H1 (cell line): ENCODE measurements at regions not wholly inside any gene's neighbourhood (a gene's known extent, or its start where the extent isn't known, plus 50 kb on each side); places are given as distances from the start of the nearest gene placed in this dataset.

Source experiments
- CTCF ChIA-PET: fragments of 300-600 bp; sonication (Branson Sonifier 250); formaldehyde crosslinking; loops from one replicate; lab custom pipeline; 2021; ENCODE audit not compliant: partially characterized antibody; lab: Charles Lee
- POLR2A ChIA-PET: fragments of 300-600 bp; sonication (Branson Sonifier 250); formaldehyde crosslinking; loops from one replicate; lab custom pipeline; 2021; ENCODE audit warnings: inconsistent platforms; ENCODE audit not compliant: partially characterized antibody; lab: Charles Lee
- DNase-seq, 2 experiments: peaks; one replicate each; pipeline versions ENCODE4 v3.0.0 to v3.0.0-alpha.2; 2010 to 2022; ENCODE audit warnings: low spot score in 2 of 2, low read depth in 1 of 2, mixed read lengths in 1 of 2
- FAIRE-seq: peaks from 2 replicates; lab custom pipeline; 2011; peaks lifted over from hg19 to GRCh38; lab: Jason Lieb, UNC
- H2AFZ ChIP-seq: 2 replicates; pipeline ENCODE4 v1.8.1; 2012; ENCODE audit warnings: low read length, inconsistent platforms
- H2AK5ac ChIP-seq: 2 replicates; pipeline ENCODE4 v1.6.1; 2013; ENCODE audit warnings: low read depth, low read length
- H2BK120ac ChIP-seq: replicated peaks from 2 replicates; pipeline ENCODE3; 2013; ENCODE audit warnings: low read depth, low read length, inconsistent platforms
- H2BK12ac ChIP-seq: 2 replicates; pipeline ENCODE4 v1.6.1; 2013; ENCODE audit warnings: low read depth, low read length
- H2BK15ac ChIP-seq: 2 replicates; pipeline ENCODE4 v1.6.1; 2013; ENCODE audit warnings: low read length
- H2BK20ac ChIP-seq: 2 replicates; pipeline ENCODE4 v1.6.1; 2013; ENCODE audit warnings: low read length
- H2BK5ac ChIP-seq: 2 replicates; pipeline ENCODE4 v1.6.1; 2013; ENCODE audit warnings: low read depth, low read length
- H3K14ac ChIP-seq: 2 replicates; pipeline ENCODE4 v1.6.1; 2013; ENCODE audit warnings: inconsistent platforms; ENCODE audit not compliant: insufficient read length
- H3K18ac ChIP-seq: 2 replicates; pipeline ENCODE4 v1.6.1; 2013; ENCODE audit warnings: low read length; ENCODE audit errors: extremely low read depth
- H3K23ac ChIP-seq: 2 replicates; pipeline ENCODE4 v1.6.1; 2013; ENCODE audit warnings: inconsistent platforms; ENCODE audit not compliant: insufficient read length
- H3K23me2 ChIP-seq: 2 replicates; pipeline ENCODE4 v1.6.1; 2013; ENCODE audit warnings: low read depth, low read length
- H3K27ac ChIP-seq: 2 replicates; pipeline ENCODE4 v1.6.1; 2011; ENCODE audit warnings: low read depth, low read length, inconsistent platforms
- H3K27me3 ChIP-seq, 4 experiments: replicated peaks in 1 of 4; 1 replicate in 1 of 4; 2 replicates in 3 of 4; pipeline versions ENCODE4 v1.6.1 to v1.8.1; 2011 to 2013; ENCODE audit warnings: low read length in 3 of 4, mild to moderate bottlenecking in 3 of 4, inconsistent platforms in 2 of 4, mixed read lengths in 2 of 4, moderate library complexity in 1 of 4; ENCODE audit not compliant: control insufficient read depth in 3 of 4, insufficient read depth in 3 of 4; ENCODE audit errors: extremely low read depth in 1 of 4
- H3K36me3 ChIP-seq, 4 experiments: 2 replicates each; pipeline versions ENCODE4 v1.6.1 to v1.8.1; 2011 to 2013; ENCODE audit warnings: mild to moderate bottlenecking in 4 of 4, low read length in 3 of 4, moderate library complexity in 2 of 4, control low read depth in 1 of 4, inconsistent platforms in 1 of 4; ENCODE audit not compliant: insufficient read depth in 4 of 4, control insufficient read depth in 2 of 4
- H3K4ac ChIP-seq: replicated peaks from 2 replicates; pipeline ENCODE3; 2013; ENCODE audit warnings: low read length, low read depth, mixed read lengths, inconsistent platforms; ENCODE audit not compliant: insufficient read length
- H3K4me1 ChIP-seq, 4 experiments: replicated peaks in 1 of 4; 1 replicate in 1 of 4; 2 replicates in 3 of 4; pipeline versions ENCODE4 v1.6.1 to v1.8.1; 2011 to 2013; ENCODE audit warnings: low read length in 3 of 4, inconsistent platforms in 2 of 4, mixed read lengths in 1 of 4; ENCODE audit not compliant: insufficient read depth in 4 of 4, control insufficient read depth in 3 of 4
- H3K4me2 ChIP-seq, 2 experiments: 2 replicates each; pipeline versions ENCODE4 v1.6.1 to v1.8.1; 2011 to 2013; ENCODE audit warnings: low read depth in 2 of 2, low read length in 2 of 2, control low read depth in 1 of 2, inconsistent platforms in 1 of 2, mild to moderate bottlenecking in 1 of 2; ENCODE audit not compliant: insufficient read depth in 1 of 2
- H3K4me3 ChIP-seq, 4 experiments: fragments of 200-600, 300-600 bp in 1 of 4; sonication (generic), shearing (Covaris generic), sonication (Bioruptor Twin) in 1 of 4; 2 replicates each; pipeline versions ENCODE4 v1.5.1 to v1.8.1; 2011 to 2016; ENCODE audit warnings: low read length in 4 of 4, low read depth in 3 of 4, control low read depth in 2 of 4, inconsistent platforms in 2 of 4, mild to moderate bottlenecking in 2 of 4, mixed read lengths in 1 of 4, moderate library complexity in 1 of 4; ENCODE audit not compliant: insufficient read depth in 2 of 4; ENCODE audit errors: extremely low read depth in 1 of 4
- H3K56ac ChIP-seq: replicated peaks from 2 replicates; pipeline ENCODE3; 2013; ENCODE audit warnings: low read depth, mild to moderate bottlenecking, mixed read lengths, low read length, inconsistent platforms; ENCODE audit not compliant: insufficient read length
- H3K79me1 ChIP-seq: 2 replicates; pipeline ENCODE4 v1.6.1; 2013; ENCODE audit warnings: low read depth, low read length, control low read depth
- H3K79me2 ChIP-seq, 2 experiments: 2 replicates each; pipeline versions ENCODE4 v1.6.1 to v1.8.1; 2012 to 2013; ENCODE audit warnings: low read length in 2 of 2, mild to moderate bottlenecking in 2 of 2, inconsistent platforms in 1 of 2; ENCODE audit not compliant: insufficient read depth in 2 of 2, control insufficient read depth in 1 of 2
- H3K9ac ChIP-seq, 4 experiments: replicated peaks in 1 of 4; 1 replicate in 1 of 4; 2 replicates in 3 of 4; pipeline versions ENCODE4 v1.6.1 to v1.8.1; 2011 to 2013; ENCODE audit warnings: low read depth in 3 of 4, low read length in 3 of 4, control low read depth in 2 of 4, mild to moderate bottlenecking in 2 of 4, moderate library complexity in 2 of 4, inconsistent platforms in 1 of 4; ENCODE audit errors: extremely low read depth in 1 of 4
- H3K9me3 ChIP-seq, 2 experiments: 2 replicates each; pipeline versions ENCODE4 v1.6.1 to v1.8.1; 2012 to 2013; ENCODE audit warnings: mild to moderate bottlenecking in 2 of 2, moderate library complexity in 2 of 2, control low read depth in 1 of 2, inconsistent platforms in 1 of 2, low read depth in 1 of 2, low read length in 1 of 2, mixed read lengths in 1 of 2; ENCODE audit not compliant: insufficient read depth in 2 of 2
- H4K20me1 ChIP-seq, 2 experiments: replicated peaks in 1 of 2; 2 replicates each; pipeline versions ENCODE3 to v1.8.1; 2011 to 2013; ENCODE audit warnings: inconsistent platforms in 2 of 2, low read length in 2 of 2, mild to moderate bottlenecking in 1 of 2; ENCODE audit not compliant: insufficient read depth in 2 of 2, control insufficient read depth in 1 of 2
- H4K5ac ChIP-seq: 2 replicates; pipeline ENCODE4 v1.6.1; 2013; ENCODE audit warnings: low read length, low read depth, mixed read lengths, inconsistent platforms; ENCODE audit not compliant: insufficient read length
- H4K8ac ChIP-seq: 2 replicates; pipeline ENCODE4 v1.8.0; 2013; ENCODE audit warnings: mild to moderate bottlenecking, moderate library complexity, low read length, inconsistent platforms; ENCODE audit not compliant: insufficient read depth; ENCODE audit errors: extremely low read depth
- H4K91ac ChIP-seq: replicated peaks from 2 replicates; pipeline ENCODE3; 2013; ENCODE audit warnings: low read length, mixed read lengths, inconsistent platforms; ENCODE audit not compliant: insufficient read length
- BACH1 ChIP-seq: IDR thresholded peaks from 2 replicates; pipeline ENCODE4 v1.6.1; 2012; ENCODE audit warnings: low read length, improper control_type of control experiment
- EP300 ChIP-seq, 2 experiments: IDR thresholded peaks; 1 replicate in 1 of 2; 2 replicates in 1 of 2; pipeline ENCODE4 v1.6.1; 2011 to 2012; ENCODE audit warnings: low read depth in 2 of 2, low read length in 2 of 2, mild to moderate bottlenecking in 2 of 2, borderline replicate concordance in 1 of 2, inconsistent platforms in 1 of 2, moderate library complexity in 1 of 2
- HDAC2 ChIP-seq, 2 experiments: fragments of 300-600 bp in 1 of 2; sonication (generic) in 1 of 2; IDR thresholded peaks; 2 replicates each; pipeline ENCODE4 v1.6.1; 2011 to 2012; ENCODE audit warnings: low read depth in 2 of 2, low read length in 2 of 2, mild to moderate bottlenecking in 2 of 2, moderate library complexity in 2 of 2, borderline replicate concordance in 1 of 2, inconsistent platforms in 1 of 2
- JUN ChIP-seq: IDR thresholded peaks from 2 replicates; pipeline ENCODE4 v1.6.1; 2011; ENCODE audit warnings: low read depth, mild to moderate bottlenecking, improper control_type of control experiment, low read length
- JUND ChIP-seq: IDR thresholded peaks from 2 replicates; pipeline ENCODE4 v1.6.1; 2011; ENCODE audit warnings: mild to moderate bottlenecking, improper control_type of control experiment, low read length
- POLR2AphosphoS5 ChIP-seq: IDR thresholded peaks from 2 replicates; pipeline ENCODE4 v1.6.1; 2011; ENCODE audit warnings: low read depth, low read length
- RFX5 ChIP-seq: IDR thresholded peaks from 2 replicates; pipeline ENCODE4 v1.6.1; 2011; ENCODE audit warnings: low read depth, low read length, improper control_type of control experiment, borderline replicate concordance
- SIX5 ChIP-seq: IDR thresholded peaks from 2 replicates; pipeline ENCODE4 v1.6.1; 2011; ENCODE audit warnings: mild to moderate bottlenecking, low read depth, low read length
- SP2 ChIP-seq: IDR thresholded peaks from 2 replicates; pipeline ENCODE4 v1.6.1; 2012; ENCODE audit warnings: mild to moderate bottlenecking, low read length, inconsistent platforms
- SRF ChIP-seq: IDR thresholded peaks from 2 replicates; pipeline ENCODE4 v1.6.1; 2011; ENCODE audit warnings: mild to moderate bottlenecking, low read depth, low read length, moderate library complexity
- TCF12 ChIP-seq: IDR thresholded peaks from 2 replicates; pipeline ENCODE4 v1.6.1; 2011; ENCODE audit warnings: low read depth, mild to moderate bottlenecking, low read length
- TEAD4 ChIP-seq: IDR thresholded peaks from 2 replicates; pipeline ENCODE4 v1.6.1; 2012; ENCODE audit warnings: low read depth, low read length, inconsistent platforms, mixed read lengths
- WGBS, 2 experiments: shearing (Covaris generic) in 1 of 2; methylation state at CpG; one replicate each; pipeline versions ENCODE4 v1.1.6 to v1.1.7; 2013 to 2015; ENCODE audit warnings: low lambda C conversion rate in 2 of 2, mixed read lengths in 2 of 2, inconsistent platforms in 1 of 2, low coverage in 1 of 2, missing lambda C conversion rate in 1 of 2; ENCODE audit not compliant: insufficient replicate concordance in 2 of 2, insufficient coverage in 1 of 2, insufficient read length in 1 of 2; ENCODE audit errors: extremely low coverage in 1 of 2, missing lambda C conversion rate in 1 of 2; 5-methylcytosine and 5-hydroxymethylcytosine counted together
- TF ChIP-seq, protein P1 (sequence below): IDR thresholded peaks from 2 replicates; pipeline ENCODE4 v1.6.1; 2012; ENCODE audit warnings: inconsistent platforms

DNA sequence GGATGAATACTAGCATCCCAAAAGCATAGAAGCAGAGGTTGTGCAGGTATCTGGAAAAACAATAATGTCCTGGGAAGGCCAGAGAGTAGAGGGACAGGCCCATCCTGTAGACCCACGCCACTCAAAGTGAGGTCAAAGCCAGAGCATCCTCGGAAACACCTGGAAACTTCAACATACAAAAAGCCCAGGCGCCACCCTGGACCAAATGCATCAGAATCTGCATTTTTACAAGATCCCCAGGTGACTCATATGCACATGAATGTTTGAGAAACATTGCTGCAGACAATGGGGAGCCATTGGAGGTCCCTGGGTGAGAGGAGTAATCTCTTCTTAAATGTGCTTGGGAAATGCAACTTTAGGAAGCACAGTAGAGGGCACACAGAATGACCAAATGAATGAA is 684.1 kb downstream of the DIAPH3 start:
- Histone ChIP-seq H2BK15ac (no peak overlapping the region), H4K91ac (peak overlapping the region; percentile 95), H3K18ac (peak overlapping the region; percentile 34; the same call in 1 of the 2 replicates), H2BK5ac (peak overlapping the region; percentile 92; the same call in 1 of the 2 replicates), H2BK12ac (peak overlapping the region; percentile 68; the same call in 1 of the 2 replicates), H3K4me1 (peaks cover 0 to 21% (median 17%) of the 10 kb centered on the region in 4 experiments; a peak in 5 of 7 replicates), H4K5ac (peak overlapping the region; percentile 1), H2AK5ac (no peak overlapping the region; the same call in 1 of the 2 replicates), H3K79me1 (no peaks in the 10 kb centered on the region), H3K27me3 (no peaks in the 10 kb centered on the region), H3K14ac (no peak overlapping the region), H3K9me3 (no peaks in the 10 kb centered on the region), H3K23ac (no peak overlapping the region), H4K8ac (no peak overlapping the region), H3K4me2 (peak overlapping the region; percentile 18 to 33; a peak in 3 of 4 replicates), H3K4ac (peak overlapping the region; percentile 30), H4K20me1 (no peaks in the 10 kb centered on the region), H2AFZ (no peak overlapping the region), H3K27ac (no peak overlapping the region; the same call in 1 of the 2 replicates), H2BK120ac (peak overlapping the region; percentile 63), H3K23me2 (no peaks in the 10 kb centered on the region), H3K4me3 (peak overlapping the region in 1 of 4 experiments; percentile 15; a peak in 1 of 8 replicates), H2BK20ac (peak overlapping the region; percentile 93; the same call in 1 of the 2 replicates), H3K9ac (no peak overlapping the region), H3K36me3 (no peaks in the 10 kb centered on the region), H3K56ac (peak overlapping the region; percentile 67), H3K79me2 (no peaks in the 10 kb centered on the region)
- ChIA-PET CTCF (interaction anchor here (0.7 to 3.0 kb wide), 5 partner anchors 12 to 202 kb away, joined by 3 to 17 read pairs (median 3); no protein-coding TSS in a partner anchor), POLR2A (interaction anchor here (0.8 to 1.7 kb wide), 2 partner anchors 19 to 31 kb away, joined by 3 read pairs; no protein-coding TSS in a partner anchor)
- 3% methylated on average over 3 of the region's 3 CpGs; no CpG with 5 or more reads in 1 of the 2 experiments for WGBS, 2 experiments
- DNase-seq (peak in 1 of 2 experiments; percentile 56), FAIRE-seq (peak; percentile 93)
- TF ChIP-seq TCF12 = peak; percentile 73; the same call in 1 of the 2 replicates
- TF ChIP-seq EP300 (IDR thresholded peaks at IDR 0.05; ENCODE audit: borderline replicate concordance in 1 of 2, low read depth in 2 of 2, low read length in 2 of 2) = peak in 1 of 2 experiments; percentile 82; a peak in 1 of 3 replicates
- TF ChIP-seq HDAC2 (IDR thresholded peaks at IDR 0.05; ENCODE audit: borderline replicate concordance in 1 of 2, low read depth in 2 of 2, low read length in 2 of 2) = peak; percentile 83 to 88; a peak in 1 of 4 replicates
- TF ChIP-seq SIX5 = no peak
- TF ChIP-seq RFX5 = no peak
- TF ChIP-seq JUN = peak; percentile 86; the same call in 1 of the 2 replicates
- TF ChIP-seq SRF = no peak
- TF ChIP-seq TEAD4 = peak; percentile 71; the same call in 1 of the 2 replicates
- peak; percentile 95 for TF ChIP-seq JUND
- no peak for TF ChIP-seq SP2
- TF ChIP-seq, protein P1, sequence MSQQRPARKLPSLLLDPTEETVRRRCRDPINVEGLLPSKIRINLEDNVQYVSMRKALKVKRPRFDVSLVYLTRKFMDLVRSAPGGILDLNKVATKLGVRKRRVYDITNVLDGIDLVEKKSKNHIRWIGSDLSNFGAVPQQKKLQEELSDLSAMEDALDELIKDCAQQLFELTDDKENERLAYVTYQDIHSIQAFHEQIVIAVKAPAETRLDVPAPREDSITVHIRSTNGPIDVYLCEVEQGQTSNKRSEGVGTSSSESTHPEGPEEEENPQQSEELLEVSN = no peak
- TF ChIP-seq POLR2AphosphoS5 = no peak
- TF ChIP-seq BACH1 = no peak
